IMR-90 (cell line): ENCODE measurements at regions not wholly inside any gene's neighbourhood (a gene's known extent, or its start where the extent isn't known, plus 50 kb on each side); places are given as distances from the start of the nearest gene placed in this dataset.

Experiments
- ATAC-seq: fragments of 200-7000 bp; cut with Tn5 transposase; 2 replicates; pipeline ENCODE4 v1.9.1; 2020; ENCODE audit warnings: low read depth, mild to moderate bottlenecking, moderate library complexity
- BruUV-seq: library from RNA; stranded (reverse); fragments of 400-500 nt; replicated peaks from 2 replicates; lab custom pipeline; 2021; lab: Mats Ljungman, UMichigan
- CTCF ChIA-PET: fragments of 300-600 bp; formaldehyde crosslinking; extraction: SDS; loops from one replicate; lab custom pipeline; 2021; ENCODE audit warnings: antibody characterized with exemption; lab: Yijun Ruan, JAX
- POLR2A ChIA-PET: fragments of 300-600 bp; sonication (Branson Sonifier 250); formaldehyde crosslinking; loops from one replicate; lab custom pipeline; 2022; ENCODE audit warnings: antibody characterized with exemption; ENCODE audit not compliant: unreplicated experiment; lab: Charles Lee
- DNase-seq: peaks from one replicate; pipeline ENCODE4 v3.0.0; 2013
- H2AFZ ChIP-seq: replicated peaks from 2 replicates; pipeline ENCODE3; 2013; ENCODE audit warnings: low read length, mild to moderate bottlenecking; ENCODE audit not compliant: poor library complexity
- H2AK5ac ChIP-seq: 2 replicates; pipeline ENCODE4 v1.6.1; 2013; ENCODE audit warnings: low read depth, low read length, inconsistent platforms
- H2AK9ac ChIP-seq: replicated peaks from 2 replicates; pipeline ENCODE3; 2013; ENCODE audit warnings: mild to moderate bottlenecking, low read depth, low read length, moderate library complexity; ENCODE audit not compliant: poor library complexity
- H2BK120ac ChIP-seq: 2 replicates; pipeline ENCODE4 v1.6.1; 2013; ENCODE audit warnings: low read depth, low read length, inconsistent platforms
- H2BK15ac ChIP-seq: 3 replicates; pipeline ENCODE4 v1.6.1; 2013; ENCODE audit warnings: low read depth, low read length, inconsistent platforms
- H2BK20ac ChIP-seq: 2 replicates; pipeline ENCODE4 v1.6.1; 2013; ENCODE audit warnings: low read depth, mild to moderate bottlenecking, inconsistent platforms, low read length, moderate library complexity
- H2BK5ac ChIP-seq: 2 replicates; pipeline ENCODE4 v1.6.1; 2013; ENCODE audit warnings: mild to moderate bottlenecking, low read depth, low read length, inconsistent platforms; ENCODE audit not compliant: poor library complexity, severe bottlenecking
- H3K14ac ChIP-seq: replicated peaks from 2 replicates; pipeline ENCODE4 v1.6.1; 2013; ENCODE audit warnings: low read depth, low read length, inconsistent platforms
- H3K18ac ChIP-seq: 2 replicates; pipeline ENCODE4 v1.6.1; 2013; ENCODE audit warnings: low read depth, low read length, control low read depth
- H3K23ac ChIP-seq: 2 replicates; pipeline ENCODE4 v1.6.1; 2013; ENCODE audit warnings: low read depth, low read length, inconsistent platforms
- H3K27ac ChIP-seq: 2 replicates; pipeline ENCODE4 v1.5.1; 2013; ENCODE audit warnings: mild to moderate bottlenecking, control low read depth, low read length; ENCODE audit not compliant: insufficient read depth
- H3K27me3 ChIP-seq: 2 replicates; pipeline ENCODE4 v1.6.1; 2013; ENCODE audit warnings: low read length; ENCODE audit not compliant: control insufficient read depth, insufficient read depth
- H3K36me3 ChIP-seq: 2 replicates; pipeline ENCODE4 v1.6.1; 2013; ENCODE audit warnings: low read length, mixed read lengths; ENCODE audit not compliant: control insufficient read depth, insufficient read depth
- H3K4ac ChIP-seq: 2 replicates; pipeline ENCODE4 v1.6.1; 2013; ENCODE audit warnings: low read depth, low read length, inconsistent platforms
- H3K4me1 ChIP-seq: 2 replicates; pipeline ENCODE4 v1.6.1; 2013; ENCODE audit warnings: low read length, mixed read lengths; ENCODE audit not compliant: control insufficient read depth, insufficient read depth
- H3K4me2 ChIP-seq: 2 replicates; pipeline ENCODE4 v1.6.1; 2013; ENCODE audit warnings: low read depth, mild to moderate bottlenecking, control low read depth, low read length, moderate library complexity
- H3K4me3 ChIP-seq: 2 replicates; pipeline ENCODE4 v1.5.1; 2013; ENCODE audit warnings: low read depth, mild to moderate bottlenecking, control low read depth, low read length, moderate library complexity; ENCODE audit not compliant: insufficient read depth
- H3K56ac ChIP-seq: 2 replicates; pipeline ENCODE4 v1.6.1; 2013; ENCODE audit warnings: low read length, inconsistent platforms; ENCODE audit not compliant: insufficient read depth; ENCODE audit errors: extremely low read depth
- H3K79me1 ChIP-seq, 2 experiments: 2 replicates each; pipeline ENCODE4 v1.6.1; 2013; ENCODE audit warnings: low read length in 2 of 2, inconsistent platforms in 1 of 2, low read depth in 1 of 2
- H3K9ac ChIP-seq: 2 replicates; pipeline ENCODE4 v1.6.1; 2013; ENCODE audit warnings: low read depth, low read length, control low read depth
- H3K9me1 ChIP-seq: 2 replicates; pipeline ENCODE4 v1.6.1; 2013; ENCODE audit warnings: low read length, inconsistent platforms; ENCODE audit not compliant: insufficient read depth
- H3K9me3 ChIP-seq: 2 replicates; pipeline ENCODE4 v1.6.1; 2013; ENCODE audit warnings: low read length; ENCODE audit not compliant: control insufficient read depth, insufficient read depth
- H4K20me1 ChIP-seq: 2 replicates; pipeline ENCODE4 v1.6.1; 2013; ENCODE audit warnings: low read length, inconsistent platforms; ENCODE audit not compliant: insufficient read depth
- H4K5ac ChIP-seq: 2 replicates; pipeline ENCODE4 v1.6.1; 2013; ENCODE audit warnings: mild to moderate bottlenecking, low read depth, low read length, control low read depth
- H4K8ac ChIP-seq, 2 experiments: 2 replicates each; pipeline ENCODE4 v1.6.1; 2013; ENCODE audit warnings: low read depth in 2 of 2, low read length in 2 of 2, control low read depth in 1 of 2, inconsistent platforms in 1 of 2
- H4K91ac ChIP-seq: 2 replicates; pipeline ENCODE4 v1.6.1; 2013; ENCODE audit warnings: low read depth, low read length, inconsistent platforms; ENCODE audit not compliant: insufficient read depth
- CTCF ChIP-seq: conservative IDR thresholded peaks from 2 replicates; pipeline ENCODE4 v1.5.1; 2012; ENCODE audit warnings: mild to moderate bottlenecking, low read depth, low read length, improper control_type of control experiment
- ELK1 ChIP-seq: fragments of 150-350 bp; IDR thresholded peaks from 2 replicates; pipeline ENCODE4 v1.6.1; 2016; ENCODE audit warnings: low read depth, mild to moderate bottlenecking, low read length, moderate library complexity, borderline replicate concordance
- MAFK ChIP-seq: IDR thresholded peaks from 2 replicates; pipeline ENCODE4 v1.6.1; 2012; ENCODE audit warnings: low read depth, low read length, improper control_type of control experiment
- MAZ ChIP-seq: IDR thresholded peaks from 2 replicates; pipeline ENCODE4 v1.6.1; 2012; ENCODE audit warnings: low read depth, mild to moderate bottlenecking, low read length, improper control_type of control experiment, moderate library complexity, borderline replicate concordance
- NFE2L2 ChIP-seq: fragments of 150-350 bp; IDR thresholded peaks from 2 replicates; pipeline ENCODE4 v1.6.1; 2016; ENCODE audit warnings: low read depth, mild to moderate bottlenecking, low read length
- POLR2A ChIP-seq: IDR thresholded peaks from 2 replicates; pipeline ENCODE4 v1.6.1; 2012; ENCODE audit warnings: mild to moderate bottlenecking, low read depth, low read length
- RFX5 ChIP-seq: IDR thresholded peaks from 2 replicates; pipeline ENCODE4 v1.8.0; 2012; ENCODE audit warnings: low read depth, mild to moderate bottlenecking, low read length, moderate library complexity
- USF2 ChIP-seq: fragments of 150-350 bp; IDR thresholded peaks from 2 replicates; pipeline ENCODE4 v1.6.1; 2017; ENCODE audit warnings: mild to moderate bottlenecking, antibody characterized with exemption, low read length, low read depth
- dilution Hi-C: fragments of 300-500 bp; cut with HindIII; formaldehyde crosslinking; loops from one replicate; pipeline ENCODE4 v1.14.3; 2018; ENCODE audit warnings: low sequenced_read_pairs; ENCODE audit not compliant: unreplicated experiment
- in situ Hi-C: fragments of 300-500 bp; cut with MboI; formaldehyde crosslinking; loops from 3 replicates; pipeline ENCODE4 v1.14.3; 2019; ENCODE audit warnings: low sequenced_read_pairs, inconsistent platforms, mixed read lengths
- intact Hi-C: fragments of 100-400 bp; cut with micrococcal nuclease; formaldehyde crosslinking; loops from 2 replicates; pipeline ENCODE4 v1.10.0; 2022

- intact Hi-C loops: loop anchor here (10.0 kb wide), 1 partner anchor 118 kb away; no protein-coding TSS in a partner anchor
- BruUV-seq: no TSS peak
These were observed 289.9 kb upstream of the ACTBL2 start for GRCh38 chr5:57772512-57772911.

More at GRCh38 chr5:57772512-57772911, 289.9 kb upstream of the ACTBL2 start:
- no peak overlapping the region for H3K23ac ChIP-seq
- no peak overlapping the region for H3K14ac ChIP-seq
- H4K91ac ChIP-seq: no peak overlapping the region
- H3K4ac ChIP-seq: no peak overlapping the region
- H2BK15ac ChIP-seq: no peak overlapping the region
- H2AK5ac ChIP-seq: no peak overlapping the region
- H3K4me1 ChIP-seq: peaks cover 9% of the 10 kb centered on the region
- ChIA-PET CTCF (interaction anchor here (0.6 to 1.5 kb wide), 2 partner anchors 79 to 122 kb away, joined by 3 to 4 read pairs; no protein-coding TSS in a partner anchor), POLR2A (no interaction called here)
- no peak overlapping the region for H3K4me2 ChIP-seq
- H2AFZ ChIP-seq: no peak overlapping the region
- H3K9ac ChIP-seq: no peak overlapping the region
- H3K36me3 ChIP-seq: no peaks in the 10 kb centered on the region
- no peak overlapping the region for H2BK5ac ChIP-seq
- no peak for DNase-seq
- H4K5ac ChIP-seq: no peak overlapping the region
- H2BK120ac ChIP-seq: no peak overlapping the region
- no peak overlapping the region for H3K18ac ChIP-seq
- no peaks in the 10 kb centered on the region for H3K27me3 ChIP-seq
- H2BK20ac ChIP-seq: no peak overlapping the region
- no peaks in the 10 kb centered on the region; the same call in 1 of the 2 replicates for H3K9me1 ChIP-seq
- no peak overlapping the region for H3K4me3 ChIP-seq
- H3K56ac ChIP-seq: no peak overlapping the region
- no peaks in the 10 kb centered on the region for H3K9me3 ChIP-seq
- H2AK9ac ChIP-seq: no peak overlapping the region
- H4K8ac ChIP-seq: no peak overlapping the region
- no peaks in the 10 kb centered on the region for H3K79me1 ChIP-seq
- no peaks in the 10 kb centered on the region for H4K20me1 ChIP-seq
- in situ Hi-C loops (no loop called here), dilution Hi-C loops (no loop called here)
- TF ChIP-seq MAFK (no peak), POLR2A (no peak), NFE2L2 (no peak), USF2 (no peak), CTCF (no peak), ELK1 (no peak), MAZ (no peak), RFX5 (no peak)
- no peak overlapping the region for H3K27ac ChIP-seq
- no peak for ATAC-seq
